H1 (cell line): ENCODE measurements at regions not wholly inside any gene's neighbourhood (a gene's known extent, or its start where the extent isn't known, plus 50 kb on each side); places are given as distances from the start of the nearest gene placed in this dataset.

Source experiments
- BACH1 ChIP-seq: IDR thresholded peaks from 2 replicates; pipeline ENCODE4 v1.6.1; 2012; ENCODE audit warnings: low read length, improper control_type of control experiment
- CEBPB ChIP-seq: IDR thresholded peaks from 2 replicates; pipeline ENCODE4 v1.6.1; 2012; ENCODE audit warnings: low read depth, low read length
- POLR2AphosphoS5 ChIP-seq: IDR thresholded peaks from 2 replicates; pipeline ENCODE4 v1.6.1; 2011; ENCODE audit warnings: low read depth, low read length
- RFX5 ChIP-seq: IDR thresholded peaks from 2 replicates; pipeline ENCODE4 v1.6.1; 2011; ENCODE audit warnings: low read depth, low read length, improper control_type of control experiment, borderline replicate concordance
- SAP30 ChIP-seq: fragments of 300-600 bp; sonication (generic); IDR thresholded peaks from 2 replicates; pipeline ENCODE4 v1.7.1; 2012; ENCODE audit warnings: low read length, moderate library complexity, mild to moderate bottlenecking, inconsistent platforms; ENCODE audit not compliant: insufficient read depth, insufficient replicate concordance
- TF ChIP-seq, protein P1 (sequence below): IDR thresholded peaks from 2 replicates; pipeline ENCODE4 v1.6.1; 2012; ENCODE audit warnings: inconsistent platforms

DNA sequence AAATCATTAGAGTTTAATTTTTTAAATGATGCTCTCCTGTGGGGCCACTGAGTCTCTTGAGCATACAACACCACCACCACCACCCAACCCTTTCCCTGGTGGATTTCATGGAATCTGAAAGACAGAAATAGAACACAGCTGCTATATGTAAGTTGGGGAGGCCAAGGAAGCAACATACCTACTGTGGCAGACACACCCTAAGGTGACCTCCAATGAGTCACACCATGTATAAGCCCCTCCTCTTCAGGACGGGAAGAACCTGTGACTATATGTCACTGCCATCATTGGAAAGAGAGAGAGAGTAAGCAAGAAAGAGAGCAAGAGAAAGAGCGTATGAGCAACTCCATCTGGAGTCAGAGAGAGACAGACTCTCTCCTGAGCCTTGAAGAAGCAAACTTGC is 172.4 kb upstream of the NFE2L3 start (continued):
- TF ChIP-seq, protein P1, sequence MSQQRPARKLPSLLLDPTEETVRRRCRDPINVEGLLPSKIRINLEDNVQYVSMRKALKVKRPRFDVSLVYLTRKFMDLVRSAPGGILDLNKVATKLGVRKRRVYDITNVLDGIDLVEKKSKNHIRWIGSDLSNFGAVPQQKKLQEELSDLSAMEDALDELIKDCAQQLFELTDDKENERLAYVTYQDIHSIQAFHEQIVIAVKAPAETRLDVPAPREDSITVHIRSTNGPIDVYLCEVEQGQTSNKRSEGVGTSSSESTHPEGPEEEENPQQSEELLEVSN: no peak
- TF ChIP-seq SAP30 (no peak), POLR2AphosphoS5 (no peak), CEBPB (no peak), RFX5 (no peak), BACH1 (no peak)
- TF ChIP-seq, all 59 proteins: peak for 0
